Epithelial cell of proximal tubule (primary cell): ENCODE measurements at regions not wholly inside any gene's neighbourhood (a gene's known extent, or its start where the extent isn't known, plus 50 kb on each side); places are given as distances from the start of the nearest gene placed in this dataset.

Experiments
- DNase-seq: peaks from one replicate; pipeline ENCODE4 v3.0.0-alpha.2; 2011; ENCODE audit warnings: low read depth
- H3K4me3 ChIP-seq: 2 replicates; pipeline ENCODE4 v1.5.1; 2011; ENCODE audit warnings: low read depth, mild to moderate bottlenecking, low read length
- TF ChIP-seq, protein P1 (sequence below): conservative IDR thresholded peaks from 2 replicates; pipeline ENCODE4 v1.5.1; 2012; ENCODE audit warnings: low read depth, mild to moderate bottlenecking, low read length

DNA sequence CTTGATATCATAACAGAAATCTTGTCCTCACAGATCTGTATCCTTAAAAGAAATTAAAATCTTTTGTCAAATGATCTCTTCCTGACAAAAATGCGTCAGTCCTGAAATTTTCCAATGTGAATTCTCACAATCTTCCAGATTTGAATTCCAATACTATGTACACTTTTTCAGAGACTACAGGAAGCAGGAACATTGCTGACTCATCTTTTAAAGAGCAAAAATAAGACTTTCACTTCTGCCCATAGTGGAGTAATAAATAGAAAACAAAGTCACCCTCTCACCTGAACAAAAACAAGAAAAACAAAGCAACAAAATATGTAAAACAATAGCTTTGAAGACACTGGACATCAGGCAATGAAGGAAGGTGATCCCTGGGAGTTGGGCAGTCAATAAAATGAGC is 167.0 kb upstream of the IPO5 start:
- DNase-seq = no peak
- H3K4me3 ChIP-seq = no peak overlapping the region
- TF ChIP-seq, protein P1, sequence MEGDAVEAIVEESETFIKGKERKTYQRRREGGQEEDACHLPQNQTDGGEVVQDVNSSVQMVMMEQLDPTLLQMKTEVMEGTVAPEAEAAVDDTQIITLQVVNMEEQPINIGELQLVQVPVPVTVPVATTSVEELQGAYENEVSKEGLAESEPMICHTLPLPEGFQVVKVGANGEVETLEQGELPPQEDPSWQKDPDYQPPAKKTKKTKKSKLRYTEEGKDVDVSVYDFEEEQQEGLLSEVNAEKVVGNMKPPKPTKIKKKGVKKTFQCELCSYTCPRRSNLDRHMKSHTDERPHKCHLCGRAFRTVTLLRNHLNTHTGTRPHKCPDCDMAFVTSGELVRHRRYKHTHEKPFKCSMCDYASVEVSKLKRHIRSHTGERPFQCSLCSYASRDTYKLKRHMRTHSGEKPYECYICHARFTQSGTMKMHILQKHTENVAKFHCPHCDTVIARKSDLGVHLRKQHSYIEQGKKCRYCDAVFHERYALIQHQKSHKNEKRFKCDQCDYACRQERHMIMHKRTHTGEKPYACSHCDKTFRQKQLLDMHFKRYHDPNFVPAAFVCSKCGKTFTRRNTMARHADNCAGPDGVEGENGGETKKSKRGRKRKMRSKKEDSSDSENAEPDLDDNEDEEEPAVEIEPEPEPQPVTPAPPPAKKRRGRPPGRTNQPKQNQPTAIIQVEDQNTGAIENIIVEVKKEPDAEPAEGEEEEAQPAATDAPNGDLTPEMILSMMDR = no peak

DNA sequence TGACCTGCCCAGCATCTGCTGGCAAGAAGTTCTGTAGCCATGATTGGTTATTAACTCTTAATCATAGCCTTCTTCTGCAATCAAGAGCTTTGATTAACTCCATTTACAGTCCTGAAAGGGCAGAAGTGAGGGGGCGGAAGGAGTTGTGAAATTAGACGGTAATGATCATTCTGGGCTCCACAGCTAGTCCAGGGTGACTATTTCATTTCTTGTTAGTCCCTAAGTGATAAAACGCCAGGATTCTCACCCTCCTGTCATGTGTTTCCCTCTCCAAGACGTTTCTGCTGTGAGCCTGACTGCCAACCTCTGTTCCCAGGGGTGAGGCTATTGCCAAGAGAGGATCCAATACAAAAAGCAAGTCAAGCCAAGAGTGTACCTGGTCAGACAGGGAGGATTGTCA is 155.9 kb upstream of the IPO5 start:
- no peak for DNase-seq
- TF ChIP-seq, protein P1 = no peak
- H3K4me3 ChIP-seq = no peak overlapping the region

DNA sequence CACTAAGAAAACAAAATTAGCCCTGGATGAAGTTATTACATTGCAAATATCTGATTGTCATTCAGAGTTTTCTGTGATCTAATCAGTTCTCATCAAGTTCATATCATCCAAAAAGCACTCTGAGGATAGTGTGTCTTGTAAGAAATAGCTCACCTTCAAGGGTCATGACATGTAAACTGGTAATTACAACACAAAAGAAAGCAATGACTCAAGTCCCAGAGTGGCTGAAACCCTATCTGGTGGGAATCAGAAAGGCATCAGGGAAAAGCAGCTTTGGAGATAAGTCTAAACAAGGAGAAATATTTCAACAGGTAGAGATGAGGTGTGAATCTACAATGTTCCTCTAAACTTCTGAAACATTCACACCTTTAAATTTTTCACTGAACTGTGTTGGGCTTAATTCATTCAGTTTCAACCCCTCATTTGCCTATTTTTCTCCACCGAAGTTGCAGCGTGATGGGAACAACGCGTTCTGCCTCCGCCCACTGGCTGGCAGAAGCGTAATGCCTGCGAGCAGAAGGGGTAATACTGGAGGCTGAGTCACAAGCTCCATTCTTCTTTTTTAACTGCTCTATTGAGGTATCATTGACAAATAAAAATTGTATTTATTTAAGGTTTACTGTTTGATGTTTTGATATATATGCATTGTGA is 155.2 kb upstream of the IPO5 start:
- DNase-seq = no peak
- no peak overlapping the region for H3K4me3 ChIP-seq
- TF ChIP-seq, protein P1 = no peak

DNA sequence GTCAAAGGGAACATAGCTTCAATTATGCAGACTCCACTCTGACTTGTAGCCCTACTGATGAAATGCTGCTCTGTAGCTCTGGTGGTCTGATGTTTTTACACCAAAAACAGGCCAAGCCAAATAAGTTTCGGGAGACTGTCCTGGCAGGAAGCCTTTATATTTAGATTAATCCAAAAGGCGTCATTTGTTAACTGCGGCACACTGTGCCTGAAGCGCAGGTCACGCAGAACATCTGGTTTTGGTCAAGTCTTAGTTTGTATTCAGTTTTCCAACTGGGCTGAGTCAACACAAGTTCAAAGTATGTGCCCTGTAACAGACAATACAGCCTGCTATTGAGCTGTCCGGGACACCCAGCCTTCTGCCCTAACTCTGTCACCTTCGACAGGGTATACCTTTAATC is 154.6 kb upstream of the IPO5 start:
- H3K4me3 ChIP-seq = no peak overlapping the region
- TF ChIP-seq, protein P1 = no peak

DNA sequence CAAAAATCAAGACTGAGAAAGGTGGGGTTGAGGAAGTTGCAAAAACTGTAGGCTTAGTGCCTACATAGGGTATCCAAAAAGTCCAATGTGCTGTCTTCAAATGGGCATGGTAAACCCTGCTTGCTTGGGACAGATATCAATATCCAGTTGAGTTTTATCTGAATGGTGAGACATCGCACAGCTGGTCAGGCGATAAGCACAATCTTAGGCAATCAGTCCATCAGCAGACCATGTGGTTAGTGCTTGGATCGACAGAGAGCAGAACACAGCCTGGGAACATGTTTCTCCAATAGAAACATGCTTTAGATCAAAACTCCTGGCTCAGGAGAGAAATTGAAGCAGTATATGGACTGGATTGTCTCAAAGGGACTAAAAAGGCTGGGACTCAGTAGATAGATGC is 151.3 kb upstream of the IPO5 start:
- no peak for DNase-seq
- H3K4me3 ChIP-seq = no peak overlapping the region
- TF ChIP-seq, protein P1 = no peak

More for the DNA sequence above, 154.6 kb upstream of the IPO5 start:
- no peak for DNase-seq

DNA sequence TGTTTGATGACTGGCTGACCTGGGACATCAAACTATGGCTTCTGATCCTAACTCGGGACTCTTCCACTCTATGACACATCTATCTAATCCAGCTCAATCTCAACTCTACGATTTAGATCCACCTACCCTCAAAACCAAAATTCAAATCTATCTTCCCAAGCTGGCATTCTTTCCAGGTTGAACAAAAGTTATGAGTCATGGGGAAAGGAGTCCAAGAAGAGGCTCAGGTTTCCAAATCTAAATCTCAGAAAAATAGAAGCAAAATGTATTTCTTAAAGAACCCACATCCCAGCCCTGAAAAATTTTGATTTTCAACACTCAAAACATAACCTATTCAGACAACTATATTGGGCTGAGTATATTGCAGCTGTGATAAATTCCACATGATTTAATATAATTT is 143.9 kb upstream of the IPO5 start:
- H3K4me3 ChIP-seq = no peak overlapping the region
- DNase-seq = no peak
- TF ChIP-seq, protein P1 = no peak

DNA sequence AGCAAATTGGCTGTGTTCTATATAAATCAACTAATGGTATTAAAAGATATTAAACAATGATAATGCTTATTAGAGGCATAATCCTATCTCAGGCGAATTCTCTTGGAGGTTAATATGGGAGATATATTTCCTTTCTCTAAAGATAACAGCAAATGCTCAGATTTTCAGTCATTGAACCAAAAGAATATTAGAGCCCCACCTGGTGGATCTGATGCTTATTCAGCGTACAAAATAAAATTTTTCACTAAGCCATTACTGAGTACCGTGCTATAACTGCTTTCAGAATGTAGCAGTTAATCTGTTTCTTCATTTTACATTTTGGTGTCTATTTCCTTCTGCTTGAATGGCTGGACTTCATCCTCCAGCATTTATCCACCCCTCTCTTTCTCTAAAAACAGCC is 143.3 kb upstream of the IPO5 start:
- no peak overlapping the region for H3K4me3 ChIP-seq
- TF ChIP-seq, protein P1 = peak; percentile 64
- no peak for DNase-seq
